ENCODE measurements at regions not wholly inside any gene's neighbourhood (a gene's known extent, or its start where the extent isn't known, plus 50 kb on each side); places are given as distances from the start of the nearest gene placed in this dataset.

- Histone ChIP-seq H3K4me3 (ENCODE audit: low read length) (no peak overlapping the region), H3K27ac (ENCODE audit: low read depth, low read length) (no peak overlapping the region), H3K9ac (ENCODE audit: low read length) (no peak overlapping the region), H4K8ac (ENCODE audit: low read depth, low read length) (no peak overlapping the region), H4K5ac (ENCODE audit: low read length) (no peak overlapping the region), H3K56ac (ENCODE audit: low read length) (no peak overlapping the region), H3K79me1 (ENCODE audit: low read length) (no peaks in the 10 kb centered on the region), H3K18ac (ENCODE audit: low read length) (no peak overlapping the region), H3K23ac (ENCODE audit: low read length) (no peak overlapping the region), H3K27me3 (ENCODE audit: insufficient read depth, low read length, poor library complexity) (no peaks in the 10 kb centered on the region), H2BK5ac (ENCODE audit: low read length) (no peak overlapping the region), H2BK15ac (replicated peaks; ENCODE audit: low read depth) (no peak overlapping the region), H2AK5ac (ENCODE audit: low read length) (no peak overlapping the region), H3K36me3 (ENCODE audit: control insufficient read depth, insufficient read depth, low read length) (no peaks in the 10 kb centered on the region), H2BK120ac (ENCODE audit: low read depth, low read length) (no peak overlapping the region), H3K79me2 (ENCODE audit: control insufficient read depth, insufficient read depth, low read length) (no peaks in the 10 kb centered on the region), H3K4me1 (ENCODE audit: control insufficient read depth, low read depth, low read length) (no peaks in the 10 kb centered on the region), H3K4ac (ENCODE audit: low read depth, low read length) (no peak overlapping the region), H3K4me2 (ENCODE audit: low read length) (no peak overlapping the region)
- WGBS (ENCODE audit: extremely low coverage, insufficient coverage, low lambda C conversion rate) = no CpG with 5 or more reads among the region's 4 CpGs
- peak; percentile 71 for DNase-seq
Observed at GRCh38 chr6:79431537-79431933, 105.7 kb downstream of the LCA5 start.

GRCh38 chr6:79430913-79431536 is 106.2 kb downstream of the LCA5 start:
- no peak for DNase-seq

DNA sequence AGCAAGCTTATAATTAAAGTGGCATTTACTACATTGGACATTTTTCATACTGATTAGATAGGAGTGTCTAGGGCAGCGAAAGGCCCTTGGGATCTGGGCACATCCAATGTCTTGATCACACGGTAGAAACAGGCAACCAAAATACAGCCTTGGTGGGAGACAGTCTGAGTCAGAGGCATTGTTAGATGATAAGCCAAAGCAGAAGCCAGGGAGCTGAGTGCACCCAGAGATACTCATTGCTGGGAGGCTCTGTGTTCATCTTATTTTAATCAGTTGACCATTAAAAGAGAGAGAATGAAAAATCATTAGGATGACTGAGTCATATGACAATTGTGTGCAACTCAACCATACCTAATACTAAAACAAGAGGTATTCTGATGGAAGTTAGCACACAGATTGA is 109.5 kb downstream of the LCA5 start:
- Histone ChIP-seq H3K4me3 (ENCODE audit: low read length) (no peak overlapping the region), H2BK5ac (ENCODE audit: low read length) (no peak overlapping the region), H4K5ac (ENCODE audit: low read length) (no peak overlapping the region), H3K9ac (ENCODE audit: low read length) (no peak overlapping the region), H2BK120ac (ENCODE audit: low read depth, low read length) (no peak overlapping the region), H2AK5ac (ENCODE audit: low read length) (no peak overlapping the region), H4K8ac (ENCODE audit: low read depth, low read length) (no peak overlapping the region), H3K36me3 (ENCODE audit: control insufficient read depth, insufficient read depth, low read length) (no peaks in the 10 kb centered on the region), H3K79me1 (ENCODE audit: low read length) (no peaks in the 10 kb centered on the region), H3K27ac (ENCODE audit: low read depth, low read length) (no peak overlapping the region), H3K4me1 (ENCODE audit: control insufficient read depth, low read depth, low read length) (no peaks in the 10 kb centered on the region), H3K56ac (ENCODE audit: low read length) (no peak overlapping the region), H3K4me2 (ENCODE audit: low read length) (no peak overlapping the region), H3K79me2 (ENCODE audit: control insufficient read depth, insufficient read depth, low read length) (no peaks in the 10 kb centered on the region), H3K27me3 (ENCODE audit: insufficient read depth, low read length, poor library complexity) (no peaks in the 10 kb centered on the region), H3K23ac (ENCODE audit: low read length) (no peak overlapping the region), H3K4ac (ENCODE audit: low read depth, low read length) (no peak overlapping the region), H3K18ac (ENCODE audit: low read length) (no peak overlapping the region), H2BK15ac (replicated peaks; ENCODE audit: low read depth) (no peak overlapping the region)
- no peak for DNase-seq
- no CpG with 5 or more reads among the region's 2 CpGs for WGBS (ENCODE audit: extremely low coverage, insufficient coverage, low lambda C conversion rate)

More at GRCh38 chr6:79430913-79431536, 106.2 kb downstream of the LCA5 start:
- Histone ChIP-seq H2BK120ac (ENCODE audit: low read depth, low read length) (no peak overlapping the region), H3K4ac (ENCODE audit: low read depth, low read length) (no peak overlapping the region), H3K27ac (ENCODE audit: low read depth, low read length) (no peak overlapping the region), H3K27me3 (ENCODE audit: insufficient read depth, low read length, poor library complexity) (no peaks in the 10 kb centered on the region), H3K56ac (ENCODE audit: low read length) (no peak overlapping the region), H4K5ac (ENCODE audit: low read length) (no peak overlapping the region), H2BK15ac (replicated peaks; ENCODE audit: low read depth) (no peak overlapping the region), H3K9ac (ENCODE audit: low read length) (no peak overlapping the region), H3K18ac (ENCODE audit: low read length) (no peak overlapping the region), H3K79me2 (ENCODE audit: control insufficient read depth, insufficient read depth, low read length) (no peaks in the 10 kb centered on the region), H3K36me3 (ENCODE audit: control insufficient read depth, insufficient read depth, low read length) (no peaks in the 10 kb centered on the region), H2BK5ac (ENCODE audit: low read length) (no peak overlapping the region), H3K4me1 (ENCODE audit: control insufficient read depth, low read depth, low read length) (no peaks in the 10 kb centered on the region), H3K4me2 (ENCODE audit: low read length) (no peak overlapping the region), H4K8ac (ENCODE audit: low read depth, low read length) (no peak overlapping the region), H3K79me1 (ENCODE audit: low read length) (no peaks in the 10 kb centered on the region), H3K4me3 (ENCODE audit: low read length) (no peak overlapping the region), H2AK5ac (ENCODE audit: low read length) (no peak overlapping the region), H3K23ac (ENCODE audit: low read length) (no peak overlapping the region)
- no CpG with 5 or more reads among the region's 13 CpGs for WGBS (ENCODE audit: extremely low coverage, insufficient coverage, low lambda C conversion rate)

GRCh38 chr6:79426625-79427278 is 110.5 kb downstream of the LCA5 start:
- Histone ChIP-seq H3K23ac (ENCODE audit: low read length) (no peak overlapping the region), H2BK15ac (replicated peaks; ENCODE audit: low read depth) (no peak overlapping the region), H2BK5ac (ENCODE audit: low read length) (no peak overlapping the region), H3K79me2 (ENCODE audit: control insufficient read depth, insufficient read depth, low read length) (no peaks in the 10 kb centered on the region), H3K4me1 (ENCODE audit: control insufficient read depth, low read depth, low read length) (no peaks in the 10 kb centered on the region), H3K4me3 (ENCODE audit: low read length) (no peak overlapping the region), H3K4ac (ENCODE audit: low read depth, low read length) (no peak overlapping the region), H2BK120ac (ENCODE audit: low read depth, low read length) (no peak overlapping the region), H3K56ac (ENCODE audit: low read length) (no peak overlapping the region), H4K5ac (ENCODE audit: low read length) (no peak overlapping the region), H4K8ac (ENCODE audit: low read depth, low read length) (no peak overlapping the region), H3K36me3 (ENCODE audit: control insufficient read depth, insufficient read depth, low read length) (no peaks in the 10 kb centered on the region), H3K9ac (ENCODE audit: low read length) (no peak overlapping the region), H3K27me3 (ENCODE audit: insufficient read depth, low read length, poor library complexity) (no peaks in the 10 kb centered on the region), H3K4me2 (ENCODE audit: low read length) (no peak overlapping the region), H3K79me1 (ENCODE audit: low read length) (no peaks in the 10 kb centered on the region), H3K27ac (ENCODE audit: low read depth, low read length) (no peak overlapping the region), H2AK5ac (ENCODE audit: low read length) (no peak overlapping the region), H3K18ac (ENCODE audit: low read length) (no peak overlapping the region)
- no CpG with 5 or more reads among the region's 5 CpGs for WGBS (ENCODE audit: extremely low coverage, insufficient coverage, low lambda C conversion rate)
- DNase-seq = no peak

DNA sequence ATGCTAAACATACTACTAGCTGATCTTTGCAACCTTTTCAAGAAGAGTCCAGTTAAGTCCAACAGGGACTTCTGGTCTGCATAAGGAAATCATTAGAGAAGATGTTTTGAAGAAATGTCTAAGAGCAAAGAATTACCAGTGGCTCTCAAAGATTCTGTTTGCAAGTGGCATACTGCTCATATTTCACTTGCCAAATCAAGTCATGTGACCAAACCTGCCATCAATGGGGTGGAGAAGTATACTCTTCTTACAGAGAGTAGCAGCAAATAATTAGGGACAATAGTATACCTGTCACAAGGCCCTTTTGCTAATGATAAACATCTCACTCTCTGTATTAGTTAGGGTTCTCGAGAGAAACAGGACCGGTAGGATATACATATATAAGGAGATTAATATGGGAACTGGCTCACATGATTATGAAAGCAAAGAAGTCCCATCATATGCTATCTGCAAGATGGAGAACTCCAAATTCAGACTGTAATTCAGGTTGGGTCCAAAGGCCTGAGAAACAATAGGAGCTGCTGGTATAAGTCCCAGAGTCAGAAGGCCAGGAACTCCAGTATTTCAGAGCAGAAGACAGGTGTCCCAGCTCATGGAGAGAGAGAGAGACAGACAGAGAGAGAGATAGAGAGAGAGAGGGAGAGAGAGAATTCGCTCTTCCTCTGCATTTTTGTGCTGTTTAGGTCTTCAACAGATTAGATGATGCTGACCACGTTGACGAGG is 111.5 kb downstream of the LCA5 start:
- Histone ChIP-seq H4K8ac (ENCODE audit: low read depth, low read length) (no peak overlapping the region), H3K79me2 (ENCODE audit: control insufficient read depth, insufficient read depth, low read length) (no peaks in the 10 kb centered on the region), H3K36me3 (ENCODE audit: control insufficient read depth, insufficient read depth, low read length) (no peaks in the 10 kb centered on the region), H3K4me2 (ENCODE audit: low read length) (no peak overlapping the region), H3K4ac (ENCODE audit: low read depth, low read length) (no peak overlapping the region), H3K27ac (ENCODE audit: low read depth, low read length) (no peak overlapping the region), H3K27me3 (ENCODE audit: insufficient read depth, low read length, poor library complexity) (no peaks in the 10 kb centered on the region), H2BK5ac (ENCODE audit: low read length) (no peak overlapping the region), H2BK15ac (replicated peaks; ENCODE audit: low read depth) (no peak overlapping the region), H3K23ac (ENCODE audit: low read length) (no peak overlapping the region), H3K79me1 (ENCODE audit: low read length) (no peaks in the 10 kb centered on the region), H4K5ac (ENCODE audit: low read length) (no peak overlapping the region), H2AK5ac (ENCODE audit: low read length) (no peak overlapping the region), H3K9ac (ENCODE audit: low read length) (no peak overlapping the region), H3K56ac (ENCODE audit: low read length) (no peak overlapping the region), H3K4me1 (ENCODE audit: control insufficient read depth, low read depth, low read length) (no peaks in the 10 kb centered on the region), H2BK120ac (ENCODE audit: low read depth, low read length) (no peak overlapping the region), H3K4me3 (ENCODE audit: low read length) (no peak overlapping the region), H3K18ac (ENCODE audit: low read length) (no peak overlapping the region)
- no CpG with 5 or more reads among the region's 5 CpGs for WGBS (ENCODE audit: extremely low coverage, insufficient coverage, low lambda C conversion rate)
- DNase-seq = no peak
